Duodenal mucosa (tissue), 2 donors: ENCODE measurements at regions not wholly inside any gene's neighbourhood (a gene's known extent, or its start where the extent isn't known, plus 50 kb on each side); places are given as distances from the start of the nearest gene placed in this dataset.

Source experiments
- H3K27ac ChIP-seq: one replicate; pipeline ENCODE4 v1.7.0; 2013; ENCODE audit warnings: low read depth, low read length
- H3K27me3 ChIP-seq, 2 donors: one replicate each; pipeline ENCODE4 v1.7.0; 2013; ENCODE audit warnings: low read length in 2 of 2, control low read depth in 1 of 2; ENCODE audit not compliant: insufficient read depth in 2 of 2, control insufficient read depth in 1 of 2
- H3K36me3 ChIP-seq, 2 donors: one replicate each; pipeline ENCODE4 v1.7.0; 2013; ENCODE audit warnings: low read length in 2 of 2, control low read depth in 1 of 2; ENCODE audit not compliant: insufficient read depth in 2 of 2, control insufficient read depth in 1 of 2
- H3K4me1 ChIP-seq, 2 donors: one replicate each; pipeline ENCODE4 v1.7.0; 2013; ENCODE audit warnings: low read length in 2 of 2, control low read depth in 1 of 2; ENCODE audit not compliant: insufficient read depth in 2 of 2, control insufficient read depth in 1 of 2
- H3K4me3 ChIP-seq, 2 donors: one replicate each; pipeline ENCODE4 v1.7.0; 2013; ENCODE audit warnings: low read length in 2 of 2, low read depth in 1 of 2
- H3K9ac ChIP-seq, 2 donors: one replicate each; pipeline ENCODE4 v1.7.0; 2013; ENCODE audit warnings: low read length in 2 of 2, low read depth in 1 of 2
- H3K9me3 ChIP-seq, 2 donors: one replicate each; pipeline ENCODE4 v1.7.0; 2013; ENCODE audit warnings: low read length in 2 of 2, control low read depth in 1 of 2; ENCODE audit not compliant: control insufficient read depth in 1 of 2

GRCh38 chrX:15158350-15158735 is 111.5 kb downstream of the ASB9 start:
- no peaks in the 10 kb centered on the region for H3K9me3 ChIP-seq
- H3K36me3 ChIP-seq, result no peaks in the 10 kb centered on the region
- H3K9ac ChIP-seq, result no peak overlapping the region
- no peak overlapping the region for H3K27ac ChIP-seq
- no peak overlapping the region for H3K4me3 ChIP-seq
- no peaks in the 10 kb centered on the region for H3K27me3 ChIP-seq
- no peaks in the 10 kb centered on the region for H3K4me1 ChIP-seq

GRCh38 chrX:15157624-15158023 is 112.3 kb downstream of the ASB9 start:
- H3K27ac ChIP-seq, result no peak overlapping the region
- H3K27me3 ChIP-seq, result no peaks in the 10 kb centered on the region
- no peaks in the 10 kb centered on the region for H3K9me3 ChIP-seq
- H3K4me1 ChIP-seq, result no peaks in the 10 kb centered on the region
- no peak overlapping the region for H3K4me3 ChIP-seq
- no peaks in the 10 kb centered on the region for H3K36me3 ChIP-seq
- H3K9ac ChIP-seq, result no peak overlapping the region

GRCh38 chrX:15151267-15152186 is 118.4 kb downstream of the ASB9 start:
- no peaks in the 10 kb centered on the region for H3K4me1 ChIP-seq
- H3K4me3 ChIP-seq, result no peak overlapping the region
- no peak overlapping the region for H3K9ac ChIP-seq
- no peaks in the 10 kb centered on the region for H3K36me3 ChIP-seq
- no peaks in the 10 kb centered on the region for H3K9me3 ChIP-seq
- no peak overlapping the region for H3K27ac ChIP-seq
- H3K27me3 ChIP-seq, result no peaks in the 10 kb centered on the region

- Histone ChIP-seq H3K4me1 (no peaks in the 10 kb centered on the region), H3K27ac (no peak overlapping the region), H3K36me3 (no peaks in the 10 kb centered on the region), H3K9ac (no peak overlapping the region), H3K4me3 (no peak overlapping the region), H3K27me3 (no peaks in the 10 kb centered on the region), H3K9me3 (no peaks in the 10 kb centered on the region)
These were observed 119.3 kb downstream of the ASB9 start for GRCh38 chrX:15150586-15150985.

- H3K4me1 ChIP-seq, result peaks cover 0 to 6% of the 10 kb centered on the region in 2 donors
- H3K27ac ChIP-seq, result no peak overlapping the region
- no peaks in the 10 kb centered on the region for H3K36me3 ChIP-seq
- no peaks in the 10 kb centered on the region for H3K9me3 ChIP-seq
- no peak overlapping the region for H3K4me3 ChIP-seq
- H3K27me3 ChIP-seq, result no peaks in the 10 kb centered on the region
- no peak overlapping the region for H3K9ac ChIP-seq
These were observed 123.4 kb downstream of the ASB9 start for GRCh38 chrX:15146515-15146914.

GRCh38 chrX:15143825-15144121 is 126.1 kb downstream of the ASB9 start:
- Histone ChIP-seq H3K27ac (no peak overlapping the region), H3K9me3 (no peaks in the 10 kb centered on the region), H3K4me3 (no peak overlapping the region), H3K27me3 (no peaks in the 10 kb centered on the region), H3K36me3 (no peaks in the 10 kb centered on the region), H3K9ac (no peak overlapping the region), H3K4me1 (peaks cover 0 to 6% of the 10 kb centered on the region in 2 donors)

- H3K4me3 ChIP-seq, result no peak overlapping the region
- no peak overlapping the region for H3K27ac ChIP-seq
- H3K9me3 ChIP-seq, result no peaks in the 10 kb centered on the region
- H3K27me3 ChIP-seq, result no peaks in the 10 kb centered on the region
- H3K36me3 ChIP-seq, result no peaks in the 10 kb centered on the region
- peaks cover 0 to 6% of the 10 kb centered on the region in 2 donors for H3K4me1 ChIP-seq
- H3K9ac ChIP-seq, result peak overlapping the region in 1 of 2 donors; percentile 18
These were observed 126.6 kb downstream of the ASB9 start for GRCh38 chrX:15143050-15143824.

- H3K27me3 ChIP-seq, result no peaks in the 10 kb centered on the region
- no peaks in the 10 kb centered on the region for H3K36me3 ChIP-seq
- peaks cover 0 to 6% of the 10 kb centered on the region in 2 donors for H3K4me1 ChIP-seq
- H3K4me3 ChIP-seq, result peak overlapping the region in 1 of 2 donors; percentile 40
- no peak overlapping the region for H3K27ac ChIP-seq
- no peaks in the 10 kb centered on the region for H3K9me3 ChIP-seq
- peak overlapping the region in 1 of 2 donors; percentile 18 for H3K9ac ChIP-seq
These were observed 127.7 kb downstream of the ASB9 start for GRCh38 chrX:15142084-15142715.

- Histone ChIP-seq H3K9ac (no peak overlapping the region), H3K4me3 (no peak overlapping the region), H3K9me3 (no peaks in the 10 kb centered on the region), H3K27me3 (no peaks in the 10 kb centered on the region), H3K36me3 (no peaks in the 10 kb centered on the region), H3K4me1 (no peaks in the 10 kb centered on the region), H3K27ac (no peak overlapping the region)
These were observed 133.1 kb downstream of the ASB9 start for GRCh38 chrX:15136795-15137194.

- Histone ChIP-seq H3K27me3 (no peaks in the 10 kb centered on the region), H3K27ac (no peak overlapping the region), H3K9me3 (no peaks in the 10 kb centered on the region), H3K4me3 (no peak overlapping the region), H3K36me3 (no peaks in the 10 kb centered on the region), H3K4me1 (peaks cover 0 to 3% of the 10 kb centered on the region in 2 donors), H3K9ac (no peak overlapping the region)
These were observed 140.5 kb downstream of the ASB9 start for GRCh38 chrX:15129412-15129811.
